Suprapubic skin (tissue), 3 donors: ENCODE measurements at regions not wholly inside any gene's neighbourhood (a gene's known extent, or its start where the extent isn't known, plus 50 kb on each side); places are given as distances from the start of the nearest gene placed in this dataset.

Experiments used
- CTCF ChIP-seq, 2 donors: fragments of 200-600 bp in 1 of 2; fragments of 450-650 bp in 1 of 2; sonication (generic) in 1 of 2; IDR thresholded peaks; one replicate each; pipeline ENCODE4 v1.5.1; 2016 to 2019; ENCODE audit warnings: antibody characterized with exemption in 2 of 2, mild to moderate bottlenecking in 1 of 2, moderate library complexity in 1 of 2
- POLR2A ChIP-seq, 2 donors: fragments of 450-650 bp; IDR thresholded peaks; one replicate each; pipeline ENCODE4 v1.6.1; 2017; ENCODE audit warnings: antibody characterized with exemption in 2 of 2, mild to moderate bottlenecking in 2 of 2, moderate library complexity in 2 of 2

- TF ChIP-seq CTCF (IDR thresholded peaks at IDR 0.05) (no peak), POLR2A (IDR thresholded peaks at IDR 0.05) (no peak)
Observed at GRCh38 chr11:69243496-69244200, 50.3 kb upstream of the MYEOV start.
